ENCODE measurements at regions not wholly inside any gene's neighbourhood (a gene's known extent, or its start where the extent isn't known, plus 50 kb on each side); places are given as distances from the start of the nearest gene placed in this dataset.

- TF ChIP-seq, protein P1, sequence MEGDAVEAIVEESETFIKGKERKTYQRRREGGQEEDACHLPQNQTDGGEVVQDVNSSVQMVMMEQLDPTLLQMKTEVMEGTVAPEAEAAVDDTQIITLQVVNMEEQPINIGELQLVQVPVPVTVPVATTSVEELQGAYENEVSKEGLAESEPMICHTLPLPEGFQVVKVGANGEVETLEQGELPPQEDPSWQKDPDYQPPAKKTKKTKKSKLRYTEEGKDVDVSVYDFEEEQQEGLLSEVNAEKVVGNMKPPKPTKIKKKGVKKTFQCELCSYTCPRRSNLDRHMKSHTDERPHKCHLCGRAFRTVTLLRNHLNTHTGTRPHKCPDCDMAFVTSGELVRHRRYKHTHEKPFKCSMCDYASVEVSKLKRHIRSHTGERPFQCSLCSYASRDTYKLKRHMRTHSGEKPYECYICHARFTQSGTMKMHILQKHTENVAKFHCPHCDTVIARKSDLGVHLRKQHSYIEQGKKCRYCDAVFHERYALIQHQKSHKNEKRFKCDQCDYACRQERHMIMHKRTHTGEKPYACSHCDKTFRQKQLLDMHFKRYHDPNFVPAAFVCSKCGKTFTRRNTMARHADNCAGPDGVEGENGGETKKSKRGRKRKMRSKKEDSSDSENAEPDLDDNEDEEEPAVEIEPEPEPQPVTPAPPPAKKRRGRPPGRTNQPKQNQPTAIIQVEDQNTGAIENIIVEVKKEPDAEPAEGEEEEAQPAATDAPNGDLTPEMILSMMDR (IDR thresholded peaks at IDR 0.05; ENCODE audit: insufficient read depth, low read length, poor library complexity, severe bottlenecking): no peak
- DNase-seq (ENCODE audit: low read depth): no peak
- Histone ChIP-seq H3K36me3 (ENCODE audit: control insufficient read depth, insufficient read depth, low read length) (no peaks in the 10 kb centered on the region), H3K4me3 (ENCODE audit: low read depth, low read length) (no peak overlapping the region), H3K27me3 (ENCODE audit: control insufficient read depth, insufficient read depth, low read length) (no peaks in the 10 kb centered on the region)
Observed at GRCh38 chr18:77714716-77715115, 465.1 kb downstream of the GALR1 start.

DNA sequence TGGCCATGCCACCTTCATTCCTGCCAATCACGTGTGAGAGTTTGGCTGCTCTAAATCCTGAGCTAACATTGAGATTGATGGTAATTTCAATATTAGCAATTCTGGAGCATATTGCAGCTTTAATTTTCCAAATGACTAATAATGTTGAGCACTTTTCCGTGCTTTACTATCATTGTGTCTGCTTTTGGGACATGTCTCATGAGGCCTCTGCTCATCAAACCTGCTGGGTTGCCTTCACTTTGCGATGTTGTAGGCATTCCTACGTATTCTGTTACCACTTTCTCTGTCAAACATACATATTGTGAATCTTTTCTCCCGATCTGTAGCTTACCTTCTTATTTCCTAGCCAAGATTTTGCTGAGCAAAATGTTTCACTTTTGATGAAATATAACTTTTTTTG lies 466.6 kb downstream of the GALR1 start:
- TF ChIP-seq, protein P1 (IDR thresholded peaks at IDR 0.05; ENCODE audit: insufficient read depth, low read length, poor library complexity, severe bottlenecking): no peak
- Histone ChIP-seq H3K4me3 (ENCODE audit: low read depth, low read length) (no peak overlapping the region), H3K36me3 (ENCODE audit: control insufficient read depth, insufficient read depth, low read length) (no peaks in the 10 kb centered on the region), H3K27me3 (ENCODE audit: control insufficient read depth, insufficient read depth, low read length) (no peaks in the 10 kb centered on the region)
- DNase-seq (ENCODE audit: low read depth): no peak

- Histone ChIP-seq H3K27me3 (ENCODE audit: control insufficient read depth, insufficient read depth, low read length) (no peaks in the 10 kb centered on the region), H3K4me3 (ENCODE audit: low read depth, low read length) (no peak overlapping the region), H3K36me3 (ENCODE audit: control insufficient read depth, insufficient read depth, low read length) (no peaks in the 10 kb centered on the region)
- no peak for DNase-seq (ENCODE audit: low read depth)
- TF ChIP-seq, protein P1 (IDR thresholded peaks at IDR 0.05; ENCODE audit: insufficient read depth, low read length, poor library complexity, severe bottlenecking): no peak
Observed at GRCh38 chr18:77733292-77733903, 483.8 kb downstream of the GALR1 start.

DNA sequence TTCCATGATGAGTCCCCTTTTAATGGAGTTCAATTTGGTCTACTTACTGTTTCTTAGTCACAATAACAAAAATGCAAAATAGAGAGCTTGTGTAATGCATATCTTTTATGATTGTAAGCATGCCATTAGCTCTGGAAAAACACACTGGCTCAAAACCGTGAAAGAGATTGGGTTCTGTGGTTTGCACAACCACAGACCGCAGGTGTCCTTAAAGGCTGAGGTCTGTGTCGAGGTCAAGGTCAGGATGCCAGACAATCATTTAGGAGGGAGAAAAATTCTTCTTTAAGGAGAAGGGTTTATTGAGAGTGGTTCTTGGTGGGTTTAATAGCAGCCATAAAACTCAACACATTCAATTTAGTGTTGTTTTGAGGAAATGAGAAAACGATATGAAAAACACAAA lies 487.2 kb downstream of the GALR1 start:
- Histone ChIP-seq H3K27me3 (ENCODE audit: control insufficient read depth, insufficient read depth, low read length) (no peaks in the 10 kb centered on the region), H3K4me3 (ENCODE audit: low read depth, low read length) (no peak overlapping the region), H3K36me3 (ENCODE audit: control insufficient read depth, insufficient read depth, low read length) (no peaks in the 10 kb centered on the region)
- TF ChIP-seq, protein P1 (IDR thresholded peaks at IDR 0.05; ENCODE audit: insufficient read depth, low read length, poor library complexity, severe bottlenecking): no peak
- DNase-seq (ENCODE audit: low read depth): no peak

DNA sequence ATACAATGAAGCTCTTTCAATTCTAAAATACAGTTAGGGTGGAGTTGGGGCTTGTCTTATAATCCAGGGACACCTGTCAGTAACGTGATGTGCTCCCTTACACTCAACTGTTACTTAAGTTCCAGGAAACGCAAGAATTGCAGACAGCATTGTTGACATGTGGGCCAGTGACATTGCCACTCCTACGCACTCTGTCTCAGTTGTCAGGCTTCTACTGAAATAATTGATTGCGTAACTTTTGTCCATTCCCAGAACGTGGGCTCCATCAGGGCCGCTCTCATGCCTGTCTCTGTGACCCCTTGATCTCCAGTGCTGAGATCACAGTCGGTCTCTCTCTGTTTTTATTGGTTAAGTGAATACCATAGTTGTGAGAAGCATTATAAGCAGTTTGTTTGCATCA lies 487.8 kb downstream of the GALR1 start:
- no peaks in the 10 kb centered on the region for H3K36me3 ChIP-seq (ENCODE audit: control insufficient read depth, insufficient read depth, low read length)
- H3K4me3 ChIP-seq (ENCODE audit: low read depth, low read length): no peak overlapping the region
- TF ChIP-seq, protein P1 (IDR thresholded peaks at IDR 0.05; ENCODE audit: insufficient read depth, low read length, poor library complexity, severe bottlenecking): no peak
- no peaks in the 10 kb centered on the region for H3K27me3 ChIP-seq (ENCODE audit: control insufficient read depth, insufficient read depth, low read length)
- no peak for DNase-seq (ENCODE audit: low read depth)

DNA sequence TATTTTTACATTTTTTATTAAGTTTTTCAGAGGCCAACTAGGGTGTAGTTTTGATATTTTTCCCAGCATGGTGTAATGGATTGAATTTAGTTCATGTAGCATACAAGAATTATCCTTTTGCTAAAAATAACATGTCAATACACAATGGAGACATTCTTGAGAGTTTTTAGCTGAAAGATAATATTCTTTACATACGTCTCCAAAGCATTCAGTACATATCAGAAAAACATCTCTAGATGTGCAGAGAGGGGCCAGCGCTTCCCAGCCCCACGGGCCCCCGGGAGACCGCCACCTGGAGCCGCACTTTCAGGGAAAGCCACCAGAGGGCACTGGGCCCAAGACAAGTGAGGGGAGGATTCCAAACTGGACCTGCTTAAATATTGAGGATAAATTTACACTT lies 499.4 kb downstream of the GALR1 start:
- no peak overlapping the region for H3K4me3 ChIP-seq (ENCODE audit: low read depth, low read length)
- no peak for DNase-seq (ENCODE audit: low read depth)
- TF ChIP-seq, protein P1 (IDR thresholded peaks at IDR 0.05; ENCODE audit: insufficient read depth, low read length, poor library complexity, severe bottlenecking): peak; percentile 61

More for the DNA sequence above, 499.4 kb downstream of the GALR1 start:
- Histone ChIP-seq H3K27me3 (ENCODE audit: control insufficient read depth, insufficient read depth, low read length) (no peaks in the 10 kb centered on the region), H3K36me3 (ENCODE audit: control insufficient read depth, insufficient read depth, low read length) (no peaks in the 10 kb centered on the region)
